DMS114 treated with DMSO at 0.1 percent for 48 hours (cell line): ENCODE measurements at regions not wholly inside any gene's neighbourhood (a gene's known extent, or its start where the extent isn't known, plus 50 kb on each side); places are given as distances from the start of the nearest gene placed in this dataset.
"Not testable (repeated sequence)": the region's sequence is repeated elsewhere in the genome, so short reads cannot be mapped to it uniquely, and the experiment has no call there.

Source experiments
- DNase-seq: peaks from one replicate; lab custom pipeline; 2025; ENCODE audit not compliant: unreplicated experiment; lab: John Stamatoyannopoulos, UW

GRCh38 chr2:39875182-39875913 is 96.3 kb upstream of the THUMPD2 start:
- no peak for DNase-seq

GRCh38 chr2:39874236-39874635 is 95.2 kb upstream of the THUMPD2 start:
- DNase-seq: no peak

- DNase-seq: no peak
Measured at GRCh38 chr2:39873586-39873985, 94.5 kb upstream of the THUMPD2 start.

GRCh38 chr2:39872748-39873147 is 93.7 kb upstream of the THUMPD2 start:
- no peak for DNase-seq

GRCh38 chr2:39871291-39871761 is 92.3 kb upstream of the THUMPD2 start:
- DNase-seq: no peak

- DNase-seq: no peak
Measured at GRCh38 chr2:39870871-39871270, 91.8 kb upstream of the THUMPD2 start.

GRCh38 chr2:39867268-39867667 is 88.2 kb upstream of the THUMPD2 start:
- no peak for DNase-seq

GRCh38 chr2:39865751-39866150 is 86.7 kb upstream of the THUMPD2 start:
- no peak for DNase-seq

GRCh38 chr2:39863672-39864071 is 84.6 kb upstream of the THUMPD2 start:
- not testable (repeated sequence) for DNase-seq

- DNase-seq: no peak
Measured at GRCh38 chr2:39860538-39860937, 81.5 kb upstream of the THUMPD2 start.

GRCh38 chr2:39858677-39859076 is 79.6 kb upstream of the THUMPD2 start:
- DNase-seq: no peak

GRCh38 chr2:39855856-39856255 is 76.8 kb upstream of the THUMPD2 start:
- DNase-seq: no peak

GRCh38 chr2:39854771-39855170 is 75.7 kb upstream of the THUMPD2 start:
- DNase-seq: no peak

- DNase-seq: no peak
Measured at GRCh38 chr2:39852831-39853230, 73.8 kb upstream of the THUMPD2 start.

- no peak for DNase-seq
Measured at GRCh38 chr2:39851651-39852110, 72.6 kb upstream of the THUMPD2 start.

- no peak for DNase-seq
Measured at GRCh38 chr2:39851251-39851650, 72.2 kb upstream of the THUMPD2 start.

GRCh38 chr2:39849982-39850526 is 71.0 kb upstream of the THUMPD2 start:
- no peak for DNase-seq

GRCh38 chr2:39849064-39849463 is 70.0 kb upstream of the THUMPD2 start:
- no peak for DNase-seq

GRCh38 chr2:39845460-39846146 is 66.5 kb upstream of the THUMPD2 start:
- DNase-seq: no peak

- DNase-seq: no peak
Measured at GRCh38 chr2:39839261-39839848, 60.3 kb upstream of the THUMPD2 start.

GRCh38 chr2:39838589-39838988 is 59.5 kb upstream of the THUMPD2 start:
- no peak for DNase-seq
